Vagina (tissue), 2 donors: ENCODE measurements at regions not wholly inside any gene's neighbourhood (a gene's known extent, or its start where the extent isn't known, plus 50 kb on each side); places are given as distances from the start of the nearest gene placed in this dataset.

Experiments
- DNase-seq, 2 donors: peaks; one replicate each; pipeline ENCODE4 v3.0.0-alpha.2; 2017; ENCODE audit errors: extremely low spot score in 2 of 2
- H3K27ac ChIP-seq: fragments of 200-600 bp; sonication (generic); one replicate; pipeline ENCODE4 v1.5.1; 2019
- H3K27me3 ChIP-seq: fragments of 200-600 bp; sonication (generic); one replicate; pipeline ENCODE4 v1.5.1; 2019
- H3K36me3 ChIP-seq, 2 donors: fragments of 200-600 bp; sonication (generic); one replicate each; pipeline ENCODE4 v1.5.1; 2017 to 2019
- H3K4me1 ChIP-seq: fragments of 200-600 bp; sonication (generic); one replicate; pipeline ENCODE4 v1.5.1; 2019
- H3K4me3 ChIP-seq, 2 donors: fragments of 200-600 bp; sonication (generic); 1 replicate in 1 of 2; 2 replicates in 1 of 2; pipeline ENCODE4 v1.5.1; 2016 to 2019
- H3K9me3 ChIP-seq: fragments of 200-600 bp; sonication (generic); one replicate; pipeline ENCODE4 v1.5.1; 2019
- POLR2A ChIP-seq, 2 donors: fragments of 450-650 bp; IDR thresholded peaks; one replicate each; pipeline ENCODE4 v1.6.1; 2017; ENCODE audit warnings: antibody characterized with exemption in 2 of 2, mild to moderate bottlenecking in 2 of 2, moderate library complexity in 2 of 2
- POLR2AphosphoS5 ChIP-seq, 2 donors: sonication (generic); formaldehyde crosslinking; IDR thresholded peaks; one replicate each; pipeline ENCODE4 v1.9.0; 2017; ENCODE audit warnings: antibody characterized with exemption in 2 of 2, mild to moderate bottlenecking in 2 of 2, low read depth in 1 of 2; ENCODE audit not compliant: insufficient read depth in 1 of 2
- intact Hi-C: fragments of 100-400 bp; cut with DNase I; formaldehyde crosslinking; loops from one replicate; pipeline ENCODE4 v1.15.1; 2023
- TF ChIP-seq, protein P1 (sequence below), 3 experiments: fragments of 450-650 bp in 2 of 3; fragments of 200-600 bp in 1 of 3; sonication (generic) in 1 of 3; IDR thresholded peaks; one replicate each; pipeline ENCODE4 v1.5.1; 2017 to 2019; ENCODE audit warnings: antibody characterized with exemption in 3 of 3, mild to moderate bottlenecking in 2 of 3, moderate library complexity in 2 of 3

DNA sequence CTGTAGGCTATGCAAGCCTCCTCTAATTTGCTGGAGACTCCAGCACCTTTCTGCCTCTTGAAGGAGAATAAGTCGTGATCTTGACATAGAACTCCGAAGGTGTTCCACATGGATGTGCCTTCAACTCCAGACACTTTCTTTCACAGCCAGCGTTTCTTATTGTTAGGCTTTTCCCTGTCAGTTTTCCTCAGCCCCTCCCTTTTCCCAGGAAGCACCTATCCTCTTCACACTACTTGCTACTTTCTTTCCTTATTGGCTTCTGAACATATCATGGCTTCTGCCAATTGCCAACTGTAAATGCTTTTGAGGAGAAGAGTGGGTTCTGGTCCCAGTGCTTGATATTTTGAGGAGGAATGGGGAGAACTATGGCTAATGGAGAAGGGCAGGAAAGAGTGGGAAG is 216.3 kb upstream of the PGR start:
- Histone ChIP-seq H3K27ac (no peak overlapping the region), H3K9me3 (no peaks in the 10 kb centered on the region), H3K36me3 (no peaks in the 10 kb centered on the region), H3K4me3 (no peak overlapping the region), H3K4me1 (peaks cover 9% of the 10 kb centered on the region), H3K27me3 (no peaks in the 10 kb centered on the region)
- intact Hi-C loops: no loop called here
- no peak for DNase-seq
- TF ChIP-seq, protein P1, sequence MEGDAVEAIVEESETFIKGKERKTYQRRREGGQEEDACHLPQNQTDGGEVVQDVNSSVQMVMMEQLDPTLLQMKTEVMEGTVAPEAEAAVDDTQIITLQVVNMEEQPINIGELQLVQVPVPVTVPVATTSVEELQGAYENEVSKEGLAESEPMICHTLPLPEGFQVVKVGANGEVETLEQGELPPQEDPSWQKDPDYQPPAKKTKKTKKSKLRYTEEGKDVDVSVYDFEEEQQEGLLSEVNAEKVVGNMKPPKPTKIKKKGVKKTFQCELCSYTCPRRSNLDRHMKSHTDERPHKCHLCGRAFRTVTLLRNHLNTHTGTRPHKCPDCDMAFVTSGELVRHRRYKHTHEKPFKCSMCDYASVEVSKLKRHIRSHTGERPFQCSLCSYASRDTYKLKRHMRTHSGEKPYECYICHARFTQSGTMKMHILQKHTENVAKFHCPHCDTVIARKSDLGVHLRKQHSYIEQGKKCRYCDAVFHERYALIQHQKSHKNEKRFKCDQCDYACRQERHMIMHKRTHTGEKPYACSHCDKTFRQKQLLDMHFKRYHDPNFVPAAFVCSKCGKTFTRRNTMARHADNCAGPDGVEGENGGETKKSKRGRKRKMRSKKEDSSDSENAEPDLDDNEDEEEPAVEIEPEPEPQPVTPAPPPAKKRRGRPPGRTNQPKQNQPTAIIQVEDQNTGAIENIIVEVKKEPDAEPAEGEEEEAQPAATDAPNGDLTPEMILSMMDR (IDR thresholded peaks at IDR 0.05): no peak
- no peak for TF ChIP-seq POLR2AphosphoS5 (IDR thresholded peaks at IDR 0.05; ENCODE audit: insufficient read depth in 1 of 2, low read depth in 1 of 2)
- no peak for TF ChIP-seq POLR2A (IDR thresholded peaks at IDR 0.05)

DNA sequence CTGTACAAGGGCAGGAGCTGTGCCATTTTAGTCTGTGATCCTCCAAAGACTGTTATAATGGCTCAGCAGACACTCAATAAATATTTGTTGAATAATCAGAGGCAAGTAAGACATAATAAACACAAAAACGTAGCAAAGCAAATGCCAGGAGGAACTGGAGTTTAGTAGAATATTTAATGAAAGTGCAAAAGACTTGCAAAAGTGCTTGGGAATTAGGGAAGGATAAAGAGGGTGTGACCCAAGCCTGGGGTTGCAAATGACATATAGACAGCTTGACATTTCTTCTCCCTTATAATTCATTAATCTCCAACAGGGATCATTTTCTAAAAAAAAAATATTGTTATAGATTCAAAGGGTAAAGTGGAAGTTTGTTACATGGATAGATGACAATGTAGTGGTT is 212.7 kb upstream of the PGR start:
- intact Hi-C loops: no loop called here
- TF ChIP-seq, protein P1 (IDR thresholded peaks at IDR 0.05): no peak
- TF ChIP-seq POLR2AphosphoS5 (IDR thresholded peaks at IDR 0.05; ENCODE audit: insufficient read depth in 1 of 2, low read depth in 1 of 2) (no peak), POLR2A (IDR thresholded peaks at IDR 0.05) (no peak)
- no peaks in the 10 kb centered on the region for H3K9me3 ChIP-seq

DNA sequence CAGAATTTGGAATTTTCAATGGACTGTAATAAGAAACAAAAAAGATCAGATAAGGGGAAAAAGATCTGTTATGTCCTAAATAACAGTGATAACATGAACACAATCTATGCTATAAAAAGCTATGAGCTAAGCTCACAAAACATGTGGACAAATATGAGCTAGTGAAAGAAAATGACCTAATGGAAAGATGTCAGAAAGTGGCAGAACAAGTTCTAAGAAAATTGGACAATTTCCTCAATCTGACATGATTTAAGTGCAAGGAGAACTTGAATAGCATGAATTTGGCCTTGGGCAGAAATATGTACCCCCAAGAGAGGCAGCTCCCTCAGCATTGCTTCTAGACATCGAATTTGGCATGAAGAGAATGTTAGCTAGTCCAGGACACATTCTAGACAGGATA is 212.0 kb upstream of the PGR start:
- no peaks in the 10 kb centered on the region for H3K27me3 ChIP-seq
- TF ChIP-seq, protein P1 (IDR thresholded peaks at IDR 0.05): no peak
- TF ChIP-seq POLR2A (IDR thresholded peaks at IDR 0.05) (no peak), POLR2AphosphoS5 (IDR thresholded peaks at IDR 0.05; ENCODE audit: insufficient read depth in 1 of 2, low read depth in 1 of 2) (no peak)
- H3K4me1 ChIP-seq: peaks cover 8% of the 10 kb centered on the region
- H3K27ac ChIP-seq: no peak overlapping the region
- DNase-seq: no peak
- H3K4me3 ChIP-seq: no peak overlapping the region
- H3K36me3 ChIP-seq: no peaks in the 10 kb centered on the region
- no peaks in the 10 kb centered on the region for H3K9me3 ChIP-seq
- intact Hi-C loops: no loop called here

More for the DNA sequence above, 212.7 kb upstream of the PGR start:
- Histone ChIP-seq H3K36me3 (no peaks in the 10 kb centered on the region), H3K4me3 (no peak overlapping the region), H3K27me3 (no peaks in the 10 kb centered on the region), H3K27ac (no peak overlapping the region), H3K4me1 (peaks cover 2% of the 10 kb centered on the region)
- DNase-seq: no peak

DNA sequence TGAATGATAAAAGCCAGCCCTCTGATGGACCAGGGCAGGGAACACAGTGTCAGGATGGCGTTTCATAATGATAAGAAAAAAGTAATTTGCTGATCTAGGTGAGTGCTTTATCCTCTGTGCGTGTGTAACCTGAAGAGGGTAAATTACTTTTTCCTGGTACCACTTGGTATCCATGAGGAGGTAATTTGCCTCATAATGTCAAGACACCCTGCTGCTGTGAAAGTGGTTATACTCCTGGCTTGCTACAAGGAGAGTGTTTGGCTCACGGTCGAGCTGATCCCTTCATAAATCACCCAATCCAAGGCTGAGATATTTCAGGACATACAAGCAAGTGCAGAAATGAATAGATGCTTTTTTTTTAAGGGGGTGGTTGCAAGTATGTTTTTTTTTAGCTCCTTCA is 207.2 kb upstream of the PGR start:
- intact Hi-C loops: no loop called here
- Histone ChIP-seq H3K27ac (no peak overlapping the region), H3K9me3 (no peaks in the 10 kb centered on the region), H3K4me3 (no peak overlapping the region), H3K27me3 (no peaks in the 10 kb centered on the region), H3K4me1 (peaks cover 8% of the 10 kb centered on the region), H3K36me3 (no peaks in the 10 kb centered on the region)
- TF ChIP-seq, protein P1 (IDR thresholded peaks at IDR 0.05): no peak
- no peak for TF ChIP-seq POLR2A (IDR thresholded peaks at IDR 0.05)
- no peak for DNase-seq

DNA sequence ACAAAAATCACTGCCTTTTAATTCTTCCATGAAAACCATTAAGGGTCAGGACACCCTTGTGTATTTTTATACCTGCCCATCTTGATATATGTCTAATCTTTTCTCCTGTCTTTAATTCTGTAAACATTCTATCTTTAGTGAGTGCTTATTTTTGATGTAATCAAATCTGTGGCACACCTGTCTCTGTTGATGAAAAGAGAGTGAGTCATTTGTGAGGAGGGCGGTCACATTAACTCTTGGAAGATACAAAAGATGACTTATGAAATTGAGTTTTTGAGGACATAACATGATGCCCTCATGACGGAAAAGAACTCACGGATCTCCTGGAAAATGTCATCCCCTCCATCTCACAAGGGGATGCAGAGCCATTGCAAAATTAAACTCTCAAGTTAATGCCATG is 206.5 kb upstream of the PGR start:
- TF ChIP-seq, protein P1 (IDR thresholded peaks at IDR 0.05): no peak
- TF ChIP-seq POLR2AphosphoS5 (IDR thresholded peaks at IDR 0.05; ENCODE audit: insufficient read depth in 1 of 2, low read depth in 1 of 2) (no peak), POLR2A (IDR thresholded peaks at IDR 0.05) (no peak)
- Histone ChIP-seq H3K4me1 (peaks cover 8% of the 10 kb centered on the region), H3K36me3 (no peaks in the 10 kb centered on the region), H3K27ac (no peak overlapping the region), H3K27me3 (no peaks in the 10 kb centered on the region), H3K9me3 (no peaks in the 10 kb centered on the region), H3K4me3 (no peak overlapping the region)
- intact Hi-C loops: no loop called here
- DNase-seq: no peak
